CD14-positive monocyte (primary cell): ENCODE measurements at regions not wholly inside any gene's neighbourhood (a gene's known extent, or its start where the extent isn't known, plus 50 kb on each side); places are given as distances from the start of the nearest gene placed in this dataset.

Source experiments
- DNase-seq, 3 donors: peaks; one replicate each; pipeline ENCODE4 v3.0.0-alpha.2; 2011 to 2022
- H2AFZ ChIP-seq: 2 replicates; pipeline ENCODE4 v1.6.0; 2012; ENCODE audit warnings: mild to moderate bottlenecking, low read depth, low read length, inconsistent platforms; ENCODE audit not compliant: insufficient read depth, poor library complexity, severe bottlenecking
- H3K27ac ChIP-seq, 2 donors: 1 replicate in 1 of 2; 2 replicates in 1 of 2; pipeline ENCODE4 v1.5.1; 2012 to 2013; ENCODE audit warnings: low read length in 2 of 2, control low read depth in 1 of 2, inconsistent platforms in 1 of 2, low read depth in 1 of 2, mild to moderate bottlenecking in 1 of 2
- H3K27me3 ChIP-seq, 2 donors: one replicate each; pipeline versions ENCODE4 v1.6.0 to v1.6.1; 2011 to 2013; ENCODE audit warnings: low read length in 2 of 2; ENCODE audit not compliant: control insufficient read depth in 2 of 2, insufficient read depth in 2 of 2
- H3K36me3 ChIP-seq, 2 donors: replicated peaks in 1 of 2; 1 replicate in 1 of 2; 2 replicates in 1 of 2; pipeline versions ENCODE4 v1.5.1 to v1.6.1; 2012 to 2013; ENCODE audit warnings: low read length in 2 of 2, control low read depth in 1 of 2, inconsistent platforms in 1 of 2, mild to moderate bottlenecking in 1 of 2; ENCODE audit not compliant: insufficient read depth in 2 of 2, control insufficient read depth in 1 of 2
- H3K4me1 ChIP-seq, 2 donors: 1 replicate in 1 of 2; 2 replicates in 1 of 2; pipeline versions ENCODE4 v1.5.1 to v1.6.1; 2012 to 2013; ENCODE audit warnings: low read length in 2 of 2, control low read depth in 1 of 2, inconsistent platforms in 1 of 2, mild to moderate bottlenecking in 1 of 2, moderate library complexity in 1 of 2; ENCODE audit not compliant: insufficient read depth in 2 of 2, control insufficient read depth in 1 of 2
- H3K4me2 ChIP-seq: replicated peaks from 2 replicates; pipeline ENCODE3; 2012; ENCODE audit warnings: low read length, moderate library complexity, mild to moderate bottlenecking; ENCODE audit not compliant: poor library complexity, severe bottlenecking; ENCODE audit errors: extremely low read depth
- H3K4me3 ChIP-seq, 3 experiments: fragments of 200-600 bp in 1 of 3; sonication (generic) in 1 of 3; replicated peaks in 1 of 3; 1 replicate in 2 of 3; 2 replicates in 1 of 3; pipeline ENCODE4 v1.5.1; 2011 to 2013; ENCODE audit warnings: low read length in 3 of 3, mild to moderate bottlenecking in 3 of 3, control low read depth in 2 of 3, low read depth in 2 of 3, inconsistent platforms in 1 of 3, moderate library complexity in 1 of 3
- H3K79me2 ChIP-seq: 2 replicates; pipeline ENCODE4 v1.6.0; 2012; ENCODE audit warnings: mild to moderate bottlenecking, control low read depth, inconsistent platforms, low read length, moderate library complexity; ENCODE audit not compliant: insufficient read depth
- H3K9ac ChIP-seq: 2 replicates; pipeline ENCODE4 v1.6.0; 2017; ENCODE audit warnings: low read length, mild to moderate bottlenecking; ENCODE audit not compliant: insufficient read depth, poor library complexity, severe bottlenecking
- H3K9me3 ChIP-seq, 2 donors: replicated peaks in 1 of 2; 1 replicate in 1 of 2; 2 replicates in 1 of 2; pipeline versions ENCODE4 v1.5.1 to v1.6.1; 2012 to 2013; ENCODE audit warnings: low read length in 2 of 2, control low read depth in 1 of 2; ENCODE audit not compliant: control insufficient read depth in 1 of 2, insufficient read depth in 1 of 2
- H4K20me1 ChIP-seq: 2 replicates; pipeline ENCODE4 v1.6.0; 2012; ENCODE audit warnings: mild to moderate bottlenecking, low read length, control low read depth, moderate library complexity; ENCODE audit not compliant: insufficient read depth
- H3K27ac Mint-ChIP-seq, 7 donors: one replicate each; pipeline ENCODE4 v1.8.0; 2020; ENCODE audit warnings: mild to moderate bottlenecking in 7 of 7, mixed read lengths in 7 of 7, moderate library complexity in 6 of 7, inconsistent platforms in 2 of 7
- H3K27me3 Mint-ChIP-seq, 3 donors: one replicate each; pipeline ENCODE4 v1.8.0; 2021 to 2022; ENCODE audit warnings: low read depth in 3 of 3, mild to moderate bottlenecking in 3 of 3, mixed read lengths in 3 of 3, moderate library complexity in 3 of 3, inconsistent platforms in 1 of 3
- H3K36me3 Mint-ChIP-seq, 2 donors: one replicate each; pipeline ENCODE4 v1.8.0; 2020; ENCODE audit warnings: mixed read lengths in 2 of 2, inconsistent platforms in 1 of 2, mild to moderate bottlenecking in 1 of 2
- H3K4me1 Mint-ChIP-seq: one replicate; pipeline ENCODE4 v1.8.0; 2020; ENCODE audit warnings: mild to moderate bottlenecking, mixed read lengths
- H3K4me3 Mint-ChIP-seq, 2 donors: one replicate each; pipeline ENCODE4 v1.8.0; 2020; ENCODE audit warnings: mild to moderate bottlenecking in 2 of 2, mixed read lengths in 2 of 2, moderate library complexity in 1 of 2
- H3K9me3 Mint-ChIP-seq, 7 donors: one replicate each; pipeline ENCODE4 v1.8.0; 2020 to 2022; ENCODE audit warnings: mixed read lengths in 7 of 7, mild to moderate bottlenecking in 6 of 7, moderate library complexity in 6 of 7, inconsistent platforms in 2 of 7
- CTCF ChIP-seq: fragments of 200-600 bp; IDR thresholded peaks from one replicate; pipeline ENCODE4 v1.8.0; 2022; ENCODE audit warnings: antibody characterized with exemption, mild to moderate bottlenecking
- WGBS: methylation state at CpG from one replicate; pipeline ENCODE4 v1.1.5; 2013; ENCODE audit warnings: missing lambda C conversion rate; ENCODE audit not compliant: insufficient coverage; 5-methylcytosine and 5-hydroxymethylcytosine counted together
- intact Hi-C, 2 donors: fragments of 100-400 bp; cut with micrococcal nuclease; formaldehyde crosslinking; loops; one replicate each; pipeline versions ENCODE4 v1.15.0 to v1.15.1; 2023

GRCh38 chr10:23892296-23892695 is 316.6 kb upstream of the KIAA1217 start:
- H3K27ac Mint-ChIP-seq = no peak overlapping the region
- Histone ChIP-seq H4K20me1 (no peaks in the 10 kb centered on the region), H3K27ac (no peak overlapping the region), H3K27me3 (no peaks in the 10 kb centered on the region), H3K79me2 (no peaks in the 10 kb centered on the region), H3K9me3 (no peaks in the 10 kb centered on the region), H2AFZ (no peak overlapping the region), H3K4me2 (no peak overlapping the region), H3K9ac (no peak overlapping the region), H3K4me3 (no peak overlapping the region), H3K4me1 (no peaks in the 10 kb centered on the region), H3K36me3 (no peaks in the 10 kb centered on the region)
- DNase-seq = no peak
- H3K4me3 Mint-ChIP-seq = no peak overlapping the region
- H3K4me1 Mint-ChIP-seq = no peaks in the 10 kb centered on the region
- intact Hi-C loops = no loop called here
- H3K27me3 Mint-ChIP-seq = no peaks in the 10 kb centered on the region
- no peak for TF ChIP-seq CTCF
- peaks cover 0 to 4% (median 1%) of the 10 kb centered on the region in 7 donors for H3K9me3 Mint-ChIP-seq
- no peaks in the 10 kb centered on the region for H3K36me3 Mint-ChIP-seq

- H3K4me1 ChIP-seq = no peaks in the 10 kb centered on the region
- DNase-seq = no peak
- no peak overlapping the region for H3K4me3 ChIP-seq
- no peaks in the 10 kb centered on the region for H3K27me3 ChIP-seq
- no peaks in the 10 kb centered on the region for H3K4me1 Mint-ChIP-seq
- 79% methylated on average over 2 of the region's 4 CpGs for WGBS
- peaks cover 0 to 12% (median 4%) of the 10 kb centered on the region in 7 donors for H3K9me3 Mint-ChIP-seq
- no peaks in the 10 kb centered on the region for H3K36me3 Mint-ChIP-seq
- no peaks in the 10 kb centered on the region for H3K79me2 ChIP-seq
- no peaks in the 10 kb centered on the region for H3K36me3 ChIP-seq
- no peak overlapping the region for H3K9ac ChIP-seq
- no peak overlapping the region for H3K27ac Mint-ChIP-seq
- no peak overlapping the region for H3K4me3 Mint-ChIP-seq
- H3K27me3 Mint-ChIP-seq = peaks cover 0 to 2% (median 0%) of the 10 kb centered on the region in 3 donors
- no peak overlapping the region for H2AFZ ChIP-seq
- no peak for TF ChIP-seq CTCF
- H3K4me2 ChIP-seq = no peak overlapping the region
- no peaks in the 10 kb centered on the region for H4K20me1 ChIP-seq
- H3K27ac ChIP-seq = no peak overlapping the region
- intact Hi-C loops = no loop called here
- H3K9me3 ChIP-seq = no peaks in the 10 kb centered on the region
These were observed 311.7 kb upstream of the KIAA1217 start for GRCh38 chr10:23897267-23897666.
